ENCODE measurements at regions not wholly inside any gene's neighbourhood (a gene's known extent, or its start where the extent isn't known, plus 50 kb on each side); places are given as distances from the start of the nearest gene placed in this dataset.

DNA sequence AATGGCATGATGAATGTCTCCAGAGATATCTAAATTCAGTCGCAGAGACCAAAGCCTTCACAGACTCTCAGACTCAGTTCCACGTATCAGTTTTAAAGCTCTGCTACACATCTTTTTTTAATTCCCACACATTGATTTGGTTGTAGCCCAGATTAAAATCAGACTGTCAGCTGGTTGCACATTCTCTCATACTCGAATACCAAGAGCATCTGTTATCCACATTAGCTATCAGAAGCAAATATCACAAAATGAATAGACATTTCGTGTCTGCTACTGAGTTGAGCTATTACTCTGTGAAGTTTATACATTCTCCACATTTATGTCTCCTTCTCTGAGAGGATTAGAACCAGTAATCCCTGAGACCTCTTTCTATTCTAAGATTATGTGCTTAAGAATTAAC lies 229.2 kb downstream of the GPAM start:
- ATAC-seq (no peak), DNase-seq (no peak)
- no peaks in the 10 kb centered on the region for H3K27me3 Mint-ChIP-seq (ENCODE audit: low read depth in 2 of 2)
- H3K4me1 ChIP-seq (ENCODE audit: control insufficient read depth, insufficient read depth, low read length): no peaks in the 10 kb centered on the region
- H3K27ac ChIP-seq (ENCODE audit: low read length): no peak overlapping the region
- H3K27ac Mint-ChIP-seq: no peak overlapping the region
- H3K4me3 Mint-ChIP-seq: no peak overlapping the region
- H3K9me3 Mint-ChIP-seq: peaks cover 11 to 13% of the 10 kb centered on the region in 2 donors
- TF ChIP-seq, protein P1, sequence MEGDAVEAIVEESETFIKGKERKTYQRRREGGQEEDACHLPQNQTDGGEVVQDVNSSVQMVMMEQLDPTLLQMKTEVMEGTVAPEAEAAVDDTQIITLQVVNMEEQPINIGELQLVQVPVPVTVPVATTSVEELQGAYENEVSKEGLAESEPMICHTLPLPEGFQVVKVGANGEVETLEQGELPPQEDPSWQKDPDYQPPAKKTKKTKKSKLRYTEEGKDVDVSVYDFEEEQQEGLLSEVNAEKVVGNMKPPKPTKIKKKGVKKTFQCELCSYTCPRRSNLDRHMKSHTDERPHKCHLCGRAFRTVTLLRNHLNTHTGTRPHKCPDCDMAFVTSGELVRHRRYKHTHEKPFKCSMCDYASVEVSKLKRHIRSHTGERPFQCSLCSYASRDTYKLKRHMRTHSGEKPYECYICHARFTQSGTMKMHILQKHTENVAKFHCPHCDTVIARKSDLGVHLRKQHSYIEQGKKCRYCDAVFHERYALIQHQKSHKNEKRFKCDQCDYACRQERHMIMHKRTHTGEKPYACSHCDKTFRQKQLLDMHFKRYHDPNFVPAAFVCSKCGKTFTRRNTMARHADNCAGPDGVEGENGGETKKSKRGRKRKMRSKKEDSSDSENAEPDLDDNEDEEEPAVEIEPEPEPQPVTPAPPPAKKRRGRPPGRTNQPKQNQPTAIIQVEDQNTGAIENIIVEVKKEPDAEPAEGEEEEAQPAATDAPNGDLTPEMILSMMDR (IDR thresholded peaks at IDR 0.05): no peak
- H3K9me3 ChIP-seq (ENCODE audit: control insufficient read depth, insufficient read depth, low read length): peaks cover 8% of the 10 kb centered on the region
- peaks cover 7% of the 10 kb centered on the region for H3K36me3 Mint-ChIP-seq
- intact Hi-C loops (cut with micrococcal nuclease): no loop called here
- WGBS (ENCODE audit: insufficient coverage): 86% methylated on average over 4 of the region's 4 CpGs
- no peak overlapping the region for H3K4me3 ChIP-seq (ENCODE audit: low read length)
- no peaks in the 10 kb centered on the region for H3K4me1 Mint-ChIP-seq
- H3K36me3 ChIP-seq (ENCODE audit: control insufficient read depth, insufficient read depth, low read length): no peaks in the 10 kb centered on the region
- no peaks in the 10 kb centered on the region for H3K27me3 ChIP-seq (ENCODE audit: control insufficient read depth, insufficient read depth, low read length)

DNA sequence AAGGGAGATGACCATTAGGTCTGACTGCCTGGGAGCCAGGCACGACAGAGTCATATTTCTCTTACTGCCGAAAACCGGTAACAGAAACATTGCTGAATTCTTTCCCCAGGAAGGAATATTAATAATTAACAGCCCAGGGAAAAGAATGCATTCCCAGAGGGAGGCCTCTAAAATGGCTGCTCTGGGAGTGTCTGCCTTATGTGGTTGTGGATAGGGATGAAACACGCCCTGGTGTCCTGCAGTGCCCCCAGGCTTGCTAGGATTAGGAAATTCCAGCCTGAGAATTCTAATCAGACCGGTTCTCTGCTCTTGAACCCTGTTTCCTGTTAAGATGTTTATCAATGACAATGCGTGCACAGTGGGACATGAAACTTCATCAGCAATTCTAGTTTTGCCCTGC lies 226.7 kb downstream of the GPAM start:
- Histone ChIP-seq H3K27ac (ENCODE audit: low read length) (no peak overlapping the region), H3K4me3 (ENCODE audit: low read length) (no peak overlapping the region), H3K27me3 (ENCODE audit: control insufficient read depth, insufficient read depth, low read length) (no peaks in the 10 kb centered on the region), H3K9me3 (ENCODE audit: control insufficient read depth, insufficient read depth, low read length) (peaks cover 8% of the 10 kb centered on the region), H3K4me1 (ENCODE audit: control insufficient read depth, insufficient read depth, low read length) (no peaks in the 10 kb centered on the region), H3K36me3 (ENCODE audit: control insufficient read depth, insufficient read depth, low read length) (no peaks in the 10 kb centered on the region)
- no peaks in the 10 kb centered on the region for H3K27me3 Mint-ChIP-seq (ENCODE audit: low read depth in 2 of 2)
- H3K27ac Mint-ChIP-seq: no peak overlapping the region
- intact Hi-C loops (cut with micrococcal nuclease): no loop called here
- 92% methylated on average over 6 of the region's 6 CpGs for whole genome bisulfite sequencing (ENCODE audit: insufficient coverage)
- ATAC-seq (no peak), DNase-seq (no peak)
- peaks cover 13 to 14% of the 10 kb centered on the region in 2 donors for H3K9me3 Mint-ChIP-seq
- H3K4me1 Mint-ChIP-seq: no peaks in the 10 kb centered on the region
- peaks cover 7% of the 10 kb centered on the region for H3K36me3 Mint-ChIP-seq
- TF ChIP-seq, protein P1 (IDR thresholded peaks at IDR 0.05): no peak
- no peak overlapping the region for H3K4me3 Mint-ChIP-seq

DNA sequence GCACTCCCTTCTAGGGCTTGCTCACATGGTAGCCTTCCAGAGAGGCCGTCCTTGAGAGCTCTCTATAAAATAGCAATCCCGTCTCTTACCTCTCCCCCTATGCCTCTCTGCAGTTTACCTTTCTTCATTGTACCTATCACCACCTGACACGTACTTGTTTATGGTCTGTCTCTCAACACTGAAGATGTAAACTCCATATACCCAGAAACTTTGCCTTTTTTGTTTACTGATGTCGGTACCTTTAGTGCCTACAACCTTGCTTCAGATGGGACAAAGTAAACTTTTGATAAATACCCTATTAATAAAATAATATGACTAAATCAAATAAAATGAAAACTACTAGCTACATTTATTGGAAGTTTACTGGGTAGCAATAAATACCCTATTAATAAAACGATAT lies 220.6 kb downstream of the GPAM start:
- Mint-ChIP-seq H3K27ac (no peak overlapping the region), H3K4me3 (no peak overlapping the region), H3K4me1 (no peaks in the 10 kb centered on the region), H3K36me3 (no peaks in the 10 kb centered on the region), H3K9me3 (peaks cover 11 to 12% of the 10 kb centered on the region in 2 donors), H3K27me3 (ENCODE audit: low read depth in 2 of 2) (no peaks in the 10 kb centered on the region)
- H3K27ac ChIP-seq (ENCODE audit: low read length): no peak overlapping the region
- H3K27me3 ChIP-seq (ENCODE audit: control insufficient read depth, insufficient read depth, low read length): no peaks in the 10 kb centered on the region
- DNase-seq (no peak), ATAC-seq (no peak)
- TF ChIP-seq, protein P1 (IDR thresholded peaks at IDR 0.05): no peak
- 69% methylated on average over 3 of the region's 5 CpGs for WGBS (ENCODE audit: insufficient coverage)
- intact Hi-C loops (cut with micrococcal nuclease): no loop called here
- H3K4me3 ChIP-seq (ENCODE audit: low read length): no peak overlapping the region
- no peaks in the 10 kb centered on the region for H3K9me3 ChIP-seq (ENCODE audit: control insufficient read depth, insufficient read depth, low read length)
- H3K4me1 ChIP-seq (ENCODE audit: control insufficient read depth, insufficient read depth, low read length): no peaks in the 10 kb centered on the region
- H3K36me3 ChIP-seq (ENCODE audit: control insufficient read depth, insufficient read depth, low read length): no peaks in the 10 kb centered on the region

DNA sequence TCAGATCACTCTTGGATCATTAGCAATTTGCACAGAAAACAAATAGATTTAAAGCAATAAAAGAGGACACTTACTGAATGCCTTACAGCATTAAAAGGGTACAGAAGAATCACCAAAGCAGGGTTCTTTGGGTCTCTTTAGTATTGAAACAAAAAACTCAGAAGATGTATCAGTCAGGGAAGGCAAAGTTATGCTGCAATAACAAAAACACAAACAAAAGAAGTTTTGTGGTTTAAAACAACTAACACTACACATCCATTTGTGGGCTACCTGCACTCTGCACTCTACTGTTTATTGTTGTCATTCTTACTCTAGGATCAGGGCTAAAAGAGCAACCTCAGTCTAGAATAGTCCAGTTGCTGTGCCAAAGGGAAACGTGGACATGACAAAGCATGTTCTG lies 216.4 kb downstream of the GPAM start:
- Mint-ChIP-seq H3K27ac (no peak overlapping the region), H3K9me3 (peaks cover 9 to 12% of the 10 kb centered on the region in 2 donors), H3K27me3 (ENCODE audit: low read depth in 2 of 2) (no peaks in the 10 kb centered on the region), H3K4me1 (no peaks in the 10 kb centered on the region), H3K4me3 (no peak overlapping the region), H3K36me3 (no peaks in the 10 kb centered on the region)
- Histone ChIP-seq H3K27me3 (ENCODE audit: control insufficient read depth, insufficient read depth, low read length) (no peaks in the 10 kb centered on the region), H3K4me3 (ENCODE audit: low read length) (no peak overlapping the region), H3K9me3 (ENCODE audit: control insufficient read depth, insufficient read depth, low read length) (no peaks in the 10 kb centered on the region), H3K36me3 (ENCODE audit: control insufficient read depth, insufficient read depth, low read length) (no peaks in the 10 kb centered on the region), H3K27ac (ENCODE audit: low read length) (no peak overlapping the region), H3K4me1 (ENCODE audit: control insufficient read depth, insufficient read depth, low read length) (no peaks in the 10 kb centered on the region)
- DNase-seq (no peak), ATAC-seq (no peak)
- WGBS (ENCODE audit: insufficient coverage): 63% methylated on average over 1 of the region's 1 CpG
- TF ChIP-seq, protein P1 (IDR thresholded peaks at IDR 0.05): no peak
- intact Hi-C loops (cut with micrococcal nuclease): no loop called here
